LNCaP clone FGC (cell line): ENCODE measurements at regions not wholly inside any gene's neighbourhood (a gene's known extent, or its start where the extent isn't known, plus 50 kb on each side); places are given as distances from the start of the nearest gene placed in this dataset.

Experiments
- DNase-seq: peaks from one replicate; pipeline ENCODE4 v3.0.0-alpha.2; 2011; ENCODE audit warnings: low read depth
- H3K4me3 ChIP-seq: 2 replicates; pipeline ENCODE4 v1.5.1; 2011; ENCODE audit warnings: mild to moderate bottlenecking, low read depth, low read length, control low read depth
- TF ChIP-seq, protein P1 (sequence below): IDR thresholded peaks from 2 replicates; pipeline ENCODE4 v1.5.1; 2012; ENCODE audit warnings: mild to moderate bottlenecking; ENCODE audit not compliant: control insufficient read depth, insufficient read depth; ENCODE audit errors: extremely low read depth

DNA sequence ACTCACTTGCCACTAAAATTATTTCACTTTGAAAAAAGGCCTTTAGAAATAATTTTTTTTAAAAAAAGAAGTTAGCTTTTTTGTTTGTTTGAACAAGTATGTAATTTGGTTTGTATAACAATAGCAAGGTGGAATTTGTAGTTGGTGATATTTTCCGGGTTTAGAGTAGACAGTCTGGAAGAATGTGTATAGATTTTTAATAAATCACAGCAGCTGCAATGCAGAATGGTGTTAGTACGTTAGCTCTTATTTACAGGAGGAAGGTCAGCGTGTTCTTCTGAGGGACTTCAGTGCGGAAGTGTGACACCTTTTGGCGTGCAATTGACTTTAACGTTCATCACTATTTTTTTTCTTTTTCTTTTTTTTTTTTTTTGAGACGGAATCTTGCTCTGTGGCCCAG, 115.4 kb downstream of the PLEKHG1 start:
- TF ChIP-seq, protein P1, sequence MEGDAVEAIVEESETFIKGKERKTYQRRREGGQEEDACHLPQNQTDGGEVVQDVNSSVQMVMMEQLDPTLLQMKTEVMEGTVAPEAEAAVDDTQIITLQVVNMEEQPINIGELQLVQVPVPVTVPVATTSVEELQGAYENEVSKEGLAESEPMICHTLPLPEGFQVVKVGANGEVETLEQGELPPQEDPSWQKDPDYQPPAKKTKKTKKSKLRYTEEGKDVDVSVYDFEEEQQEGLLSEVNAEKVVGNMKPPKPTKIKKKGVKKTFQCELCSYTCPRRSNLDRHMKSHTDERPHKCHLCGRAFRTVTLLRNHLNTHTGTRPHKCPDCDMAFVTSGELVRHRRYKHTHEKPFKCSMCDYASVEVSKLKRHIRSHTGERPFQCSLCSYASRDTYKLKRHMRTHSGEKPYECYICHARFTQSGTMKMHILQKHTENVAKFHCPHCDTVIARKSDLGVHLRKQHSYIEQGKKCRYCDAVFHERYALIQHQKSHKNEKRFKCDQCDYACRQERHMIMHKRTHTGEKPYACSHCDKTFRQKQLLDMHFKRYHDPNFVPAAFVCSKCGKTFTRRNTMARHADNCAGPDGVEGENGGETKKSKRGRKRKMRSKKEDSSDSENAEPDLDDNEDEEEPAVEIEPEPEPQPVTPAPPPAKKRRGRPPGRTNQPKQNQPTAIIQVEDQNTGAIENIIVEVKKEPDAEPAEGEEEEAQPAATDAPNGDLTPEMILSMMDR = no peak
- DNase-seq = no peak
- H3K4me3 ChIP-seq = no peak overlapping the region

DNA sequence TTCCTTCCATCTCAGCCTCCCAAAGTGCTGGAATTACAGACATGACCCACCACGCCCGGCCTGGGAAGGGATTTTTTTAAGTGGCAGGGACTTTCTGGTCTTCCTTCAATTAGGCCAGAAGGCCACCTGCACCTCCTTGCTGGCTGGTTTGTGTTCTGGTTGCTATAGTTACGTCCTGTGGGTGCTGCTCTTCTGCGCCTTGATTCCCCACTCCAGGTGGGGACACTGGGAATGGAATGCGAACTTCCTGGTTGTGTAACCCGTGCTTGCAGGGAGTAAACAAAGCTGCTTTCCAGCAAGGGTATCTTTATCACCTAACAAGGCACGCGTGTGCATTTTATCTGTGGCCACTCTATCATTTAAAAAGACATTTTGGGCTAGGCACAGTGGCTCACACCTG, 117.7 kb downstream of the PLEKHG1 start:
- H3K4me3 ChIP-seq = no peak overlapping the region
- no peak for DNase-seq
- TF ChIP-seq, protein P1 = no peak

DNA sequence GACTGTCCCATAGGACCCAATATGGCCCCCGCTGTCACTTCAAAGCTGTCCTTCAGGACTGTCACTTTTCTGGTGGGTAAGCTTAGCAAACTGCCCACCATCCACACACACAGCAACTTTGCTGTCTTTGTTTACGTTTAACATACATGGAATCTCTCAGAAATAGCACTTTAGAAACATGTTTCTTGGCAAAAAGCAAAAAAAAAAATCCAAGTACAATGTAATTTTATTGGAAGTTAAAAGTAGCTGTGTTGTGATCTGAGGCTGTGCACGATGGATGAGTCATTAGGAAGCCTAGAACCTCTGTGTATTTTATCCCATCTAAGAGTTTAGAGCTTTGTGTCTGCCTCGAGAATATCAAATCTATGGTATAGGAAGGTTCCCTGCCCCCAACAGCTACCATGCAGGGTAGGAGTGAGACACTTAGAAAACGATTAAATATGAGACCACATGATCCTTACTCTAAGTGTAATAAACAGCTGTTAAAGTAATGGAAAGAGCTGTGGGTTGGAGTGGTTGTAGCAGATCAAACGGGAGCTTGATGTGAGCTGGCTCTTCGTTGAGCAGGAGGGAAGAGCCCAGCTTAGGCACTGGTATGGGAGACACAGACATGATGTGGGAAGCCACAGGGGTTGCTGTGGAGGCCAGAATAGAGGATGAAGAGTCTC, 119.5 kb downstream of the PLEKHG1 start:
- no peak overlapping the region for H3K4me3 ChIP-seq
- no peak for DNase-seq
- TF ChIP-seq, protein P1 = no peak

DNA sequence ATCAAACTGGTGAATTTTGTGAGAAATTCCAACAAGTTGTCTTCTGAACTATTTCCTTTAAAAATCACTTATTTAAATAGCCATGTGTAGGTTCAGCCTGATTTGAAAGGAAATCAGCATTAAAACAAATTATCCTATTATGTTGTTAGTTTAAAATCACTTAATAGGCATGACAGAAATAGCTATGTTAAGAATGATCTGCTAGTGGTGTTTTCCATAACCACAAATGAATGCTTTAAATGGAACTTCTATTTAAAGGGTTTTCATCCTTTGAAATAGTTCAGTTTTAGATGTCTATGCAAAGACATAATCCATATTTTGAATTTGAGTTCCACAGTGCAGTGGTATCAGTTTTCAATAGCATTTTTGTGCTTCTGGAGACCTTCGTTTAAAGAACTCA, 120.1 kb downstream of the PLEKHG1 start:
- TF ChIP-seq, protein P1 = no peak
- no peak for DNase-seq
- H3K4me3 ChIP-seq = no peak overlapping the region

DNA sequence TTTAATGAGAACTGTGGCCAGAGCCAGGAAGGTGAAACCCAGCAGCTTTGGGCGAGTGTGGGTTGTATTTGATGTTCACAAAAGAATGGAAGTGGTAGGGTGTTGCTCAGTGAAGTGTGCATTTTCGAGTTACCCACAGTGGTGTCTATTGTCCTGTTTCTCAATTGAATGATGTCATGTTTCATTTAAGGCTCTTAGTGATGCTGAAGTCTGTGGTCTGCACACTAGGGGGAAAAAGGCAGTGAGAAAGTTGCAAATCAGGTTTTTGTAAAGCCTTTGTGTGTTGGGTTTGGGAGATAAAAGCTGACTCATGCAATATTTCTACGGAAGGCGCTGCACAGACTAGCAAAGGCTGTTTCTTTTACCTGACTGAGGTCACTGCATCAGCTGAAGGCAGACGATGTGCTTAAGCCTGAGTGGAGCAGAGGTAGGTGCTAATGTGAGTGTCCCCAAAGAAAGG, 121.1 kb downstream of the PLEKHG1 start:
- DNase-seq = no peak
- TF ChIP-seq, protein P1 = no peak

DNA sequence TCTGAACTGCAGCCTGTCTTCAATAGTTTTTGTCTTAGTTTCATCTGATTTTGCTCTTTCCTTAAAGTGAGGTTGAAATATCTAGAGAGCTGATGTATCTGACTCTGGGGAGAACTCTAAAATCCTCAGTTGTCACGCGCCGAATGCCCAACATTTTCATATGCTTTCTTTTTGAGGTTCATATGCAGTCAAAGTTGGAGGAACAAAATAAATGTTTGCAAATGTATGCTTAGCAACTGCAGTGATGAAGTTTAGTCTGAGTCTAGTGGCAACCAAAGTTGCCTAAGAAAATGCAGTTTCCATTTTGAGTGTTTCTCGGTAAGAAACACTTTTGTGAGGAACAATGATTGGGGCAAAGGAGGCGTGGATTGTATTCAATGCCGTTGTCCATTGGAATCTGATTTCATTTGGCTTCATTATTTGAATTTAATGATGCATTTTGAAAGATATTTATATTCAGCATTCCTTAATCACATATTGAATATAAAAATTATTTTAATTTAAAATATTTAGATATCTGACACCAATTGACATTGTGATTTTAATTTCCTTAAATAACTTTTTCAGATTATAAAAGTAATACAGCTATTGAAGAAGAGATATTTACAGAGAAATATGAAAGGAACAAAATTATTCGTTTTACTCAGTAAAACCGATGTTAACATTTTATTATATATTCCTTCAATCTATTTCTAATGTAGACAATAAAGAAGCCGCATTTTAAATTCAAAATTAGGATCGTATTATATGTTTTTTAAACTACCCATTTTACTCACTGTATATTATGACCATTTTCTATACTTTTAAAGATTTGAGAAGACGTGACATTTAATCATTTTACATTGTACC, 122.0 kb downstream of the PLEKHG1 start:
- TF ChIP-seq, protein P1 = no peak
- DNase-seq = no peak
- H3K4me3 ChIP-seq = no peak overlapping the region

More for the DNA sequence above, 121.1 kb downstream of the PLEKHG1 start:
- H3K4me3 ChIP-seq = no peak overlapping the region
